ENCODE measurements at regions not wholly inside any gene's neighbourhood (a gene's known extent, or its start where the extent isn't known, plus 50 kb on each side); places are given as distances from the start of the nearest gene placed in this dataset.

- no peak overlapping the region for H3K9ac ChIP-seq (ENCODE audit: low read length)
- H3K9me3 ChIP-seq (ENCODE audit: control insufficient read depth, insufficient read depth, low read depth, low read length): no peaks in the 10 kb centered on the region
- H3K27ac ChIP-seq (ENCODE audit: low read depth, low read length): no peak overlapping the region
- no peaks in the 10 kb centered on the region for H3K27me3 ChIP-seq (ENCODE audit: control insufficient read depth, insufficient read depth, low read length)
- no peaks in the 10 kb centered on the region for H3K4me1 ChIP-seq (ENCODE audit: control insufficient read depth, insufficient read depth, low read length)
- H3K4me3 ChIP-seq (ENCODE audit: low read depth, low read length): no peak overlapping the region
- no peaks in the 10 kb centered on the region for H3K36me3 ChIP-seq (ENCODE audit: control insufficient read depth, insufficient read depth, low read length)
These were observed 171.5 kb downstream of the AXIN2 start for GRCh38 chr17:65389949-65390348.

- no peaks in the 10 kb centered on the region for H3K4me1 ChIP-seq (ENCODE audit: control insufficient read depth, insufficient read depth, low read length)
- H3K9me3 ChIP-seq (ENCODE audit: control insufficient read depth, insufficient read depth, low read depth, low read length): no peaks in the 10 kb centered on the region
- no peak overlapping the region for H3K4me3 ChIP-seq (ENCODE audit: low read depth, low read length)
- H3K36me3 ChIP-seq (ENCODE audit: control insufficient read depth, insufficient read depth, low read length): no peaks in the 10 kb centered on the region
- H3K9ac ChIP-seq (ENCODE audit: low read length): no peak overlapping the region
- no peaks in the 10 kb centered on the region for H3K27me3 ChIP-seq (ENCODE audit: control insufficient read depth, insufficient read depth, low read length)
- H3K27ac ChIP-seq (ENCODE audit: low read depth, low read length): no peak overlapping the region
These were observed 172.0 kb downstream of the AXIN2 start for GRCh38 chr17:65389426-65389825.

GRCh38 chr17:65388911-65389310 lies 172.5 kb downstream of the AXIN2 start:
- H3K4me3 ChIP-seq (ENCODE audit: low read depth, low read length): no peak overlapping the region
- no peaks in the 10 kb centered on the region for H3K27me3 ChIP-seq (ENCODE audit: control insufficient read depth, insufficient read depth, low read length)
- H3K9me3 ChIP-seq (ENCODE audit: control insufficient read depth, insufficient read depth, low read depth, low read length): no peaks in the 10 kb centered on the region
- no peaks in the 10 kb centered on the region for H3K36me3 ChIP-seq (ENCODE audit: control insufficient read depth, insufficient read depth, low read length)
- H3K27ac ChIP-seq (ENCODE audit: low read depth, low read length): no peak overlapping the region
- H3K4me1 ChIP-seq (ENCODE audit: control insufficient read depth, insufficient read depth, low read length): no peaks in the 10 kb centered on the region
- no peak overlapping the region for H3K9ac ChIP-seq (ENCODE audit: low read length)

- no peak overlapping the region for H3K4me3 ChIP-seq (ENCODE audit: low read depth, low read length)
- no peaks in the 10 kb centered on the region for H3K9me3 ChIP-seq (ENCODE audit: control insufficient read depth, insufficient read depth, low read depth, low read length)
- H3K27ac ChIP-seq (ENCODE audit: low read depth, low read length): no peak overlapping the region
- no peaks in the 10 kb centered on the region for H3K27me3 ChIP-seq (ENCODE audit: control insufficient read depth, insufficient read depth, low read length)
- H3K36me3 ChIP-seq (ENCODE audit: control insufficient read depth, insufficient read depth, low read length): no peaks in the 10 kb centered on the region
- H3K9ac ChIP-seq (ENCODE audit: low read length): no peak overlapping the region
- H3K4me1 ChIP-seq (ENCODE audit: control insufficient read depth, insufficient read depth, low read length): no peaks in the 10 kb centered on the region
These were observed 174.1 kb downstream of the AXIN2 start for GRCh38 chr17:65387322-65387721.

GRCh38 chr17:65385726-65386125 lies 175.7 kb downstream of the AXIN2 start:
- Histone ChIP-seq H3K9ac (ENCODE audit: low read length) (no peak overlapping the region), H3K27me3 (ENCODE audit: control insufficient read depth, insufficient read depth, low read length) (no peaks in the 10 kb centered on the region), H3K27ac (ENCODE audit: low read depth, low read length) (no peak overlapping the region), H3K4me3 (ENCODE audit: low read depth, low read length) (no peak overlapping the region), H3K4me1 (ENCODE audit: control insufficient read depth, insufficient read depth, low read length) (no peaks in the 10 kb centered on the region), H3K9me3 (ENCODE audit: control insufficient read depth, insufficient read depth, low read depth, low read length) (no peaks in the 10 kb centered on the region), H3K36me3 (ENCODE audit: control insufficient read depth, insufficient read depth, low read length) (no peaks in the 10 kb centered on the region)

- Histone ChIP-seq H3K4me3 (ENCODE audit: low read depth, low read length) (no peak overlapping the region), H3K27me3 (ENCODE audit: control insufficient read depth, insufficient read depth, low read length) (no peaks in the 10 kb centered on the region), H3K27ac (ENCODE audit: low read depth, low read length) (no peak overlapping the region), H3K9ac (ENCODE audit: low read length) (no peak overlapping the region), H3K36me3 (ENCODE audit: control insufficient read depth, insufficient read depth, low read length) (no peaks in the 10 kb centered on the region), H3K4me1 (ENCODE audit: control insufficient read depth, insufficient read depth, low read length) (no peaks in the 10 kb centered on the region), H3K9me3 (ENCODE audit: control insufficient read depth, insufficient read depth, low read depth, low read length) (no peaks in the 10 kb centered on the region)
These were observed 176.4 kb downstream of the AXIN2 start for GRCh38 chr17:65385071-65385470.

- no peak overlapping the region for H3K9ac ChIP-seq (ENCODE audit: low read length)
- H3K4me3 ChIP-seq (ENCODE audit: low read depth, low read length): no peak overlapping the region
- no peaks in the 10 kb centered on the region for H3K27me3 ChIP-seq (ENCODE audit: control insufficient read depth, insufficient read depth, low read length)
- no peak overlapping the region for H3K27ac ChIP-seq (ENCODE audit: low read depth, low read length)
- H3K36me3 ChIP-seq (ENCODE audit: control insufficient read depth, insufficient read depth, low read length): no peaks in the 10 kb centered on the region
- no peaks in the 10 kb centered on the region for H3K9me3 ChIP-seq (ENCODE audit: control insufficient read depth, insufficient read depth, low read depth, low read length)
- no peaks in the 10 kb centered on the region for H3K4me1 ChIP-seq (ENCODE audit: control insufficient read depth, insufficient read depth, low read length)
These were observed 180.3 kb downstream of the AXIN2 start for GRCh38 chr17:65381152-65381551.

- H3K9me3 ChIP-seq (ENCODE audit: control insufficient read depth, insufficient read depth, low read depth, low read length): no peaks in the 10 kb centered on the region
- H3K27me3 ChIP-seq (ENCODE audit: control insufficient read depth, insufficient read depth, low read length): no peaks in the 10 kb centered on the region
- peaks cover 9% of the 10 kb centered on the region for H3K4me1 ChIP-seq (ENCODE audit: control insufficient read depth, insufficient read depth, low read length)
- H3K27ac ChIP-seq (ENCODE audit: low read depth, low read length): no peak overlapping the region
- no peak overlapping the region for H3K9ac ChIP-seq (ENCODE audit: low read length)
- H3K4me3 ChIP-seq (ENCODE audit: low read depth, low read length): no peak overlapping the region
- H3K36me3 ChIP-seq (ENCODE audit: control insufficient read depth, insufficient read depth, low read length): no peaks in the 10 kb centered on the region
These were observed 186.5 kb downstream of the AXIN2 start for GRCh38 chr17:65374966-65375365.

GRCh38 chr17:65371702-65372101 lies 189.7 kb downstream of the AXIN2 start:
- Histone ChIP-seq H3K9ac (ENCODE audit: low read length) (no peak overlapping the region), H3K36me3 (ENCODE audit: control insufficient read depth, insufficient read depth, low read length) (no peaks in the 10 kb centered on the region), H3K4me3 (ENCODE audit: low read depth, low read length) (no peak overlapping the region), H3K27ac (ENCODE audit: low read depth, low read length) (no peak overlapping the region), H3K4me1 (ENCODE audit: control insufficient read depth, insufficient read depth, low read length) (peaks cover 9% of the 10 kb centered on the region), H3K9me3 (ENCODE audit: control insufficient read depth, insufficient read depth, low read depth, low read length) (no peaks in the 10 kb centered on the region), H3K27me3 (ENCODE audit: control insufficient read depth, insufficient read depth, low read length) (no peaks in the 10 kb centered on the region)

GRCh38 chr17:65370669-65371131 lies 190.7 kb downstream of the AXIN2 start:
- H3K27me3 ChIP-seq (ENCODE audit: control insufficient read depth, insufficient read depth, low read length): no peaks in the 10 kb centered on the region
- H3K36me3 ChIP-seq (ENCODE audit: control insufficient read depth, insufficient read depth, low read length): no peaks in the 10 kb centered on the region
- no peaks in the 10 kb centered on the region for H3K9me3 ChIP-seq (ENCODE audit: control insufficient read depth, insufficient read depth, low read depth, low read length)
- H3K4me3 ChIP-seq (ENCODE audit: low read depth, low read length): no peak overlapping the region
- H3K27ac ChIP-seq (ENCODE audit: low read depth, low read length): no peak overlapping the region
- H3K4me1 ChIP-seq (ENCODE audit: control insufficient read depth, insufficient read depth, low read length): peaks cover 9% of the 10 kb centered on the region
- no peak overlapping the region for H3K9ac ChIP-seq (ENCODE audit: low read length)

- H3K27ac ChIP-seq (ENCODE audit: low read depth, low read length): no peak overlapping the region
- no peaks in the 10 kb centered on the region for H3K9me3 ChIP-seq (ENCODE audit: control insufficient read depth, insufficient read depth, low read depth, low read length)
- H3K27me3 ChIP-seq (ENCODE audit: control insufficient read depth, insufficient read depth, low read length): no peaks in the 10 kb centered on the region
- no peaks in the 10 kb centered on the region for H3K36me3 ChIP-seq (ENCODE audit: control insufficient read depth, insufficient read depth, low read length)
- no peak overlapping the region for H3K4me3 ChIP-seq (ENCODE audit: low read depth, low read length)
- H3K4me1 ChIP-seq (ENCODE audit: control insufficient read depth, insufficient read depth, low read length): peaks cover 9% of the 10 kb centered on the region
- H3K9ac ChIP-seq (ENCODE audit: low read length): no peak overlapping the region
These were observed 193.1 kb downstream of the AXIN2 start for GRCh38 chr17:65368341-65368740.
